Activated B cell treated with CpG ODN at 0.5 μM for 24 hours (primary cell): ENCODE measurements at regions not wholly inside any gene's neighbourhood (a gene's known extent, or its start where the extent isn't known, plus 50 kb on each side); places are given as distances from the start of the nearest gene placed in this dataset.

Experiments
- ATAC-seq: fragments of 200-7000 bp; cut with Tn5 transposase; one replicate; pipeline ENCODE4 v1.10.0; 2021; ENCODE audit warnings: low read depth, mild to moderate bottlenecking, moderate library complexity
- CTCF ChIA-PET: fragments of 350-600 bp; sonication (Branson Sonifier 250); formaldehyde crosslinking; loops from one replicate; lab custom pipeline; 2021; ENCODE audit warnings: antibody characterized with exemption; lab: Charles Lee
- POLR2A ChIA-PET: fragments of 350-600 bp; sonication (Branson Sonifier 250); formaldehyde crosslinking; loops from one replicate; lab custom pipeline; 2021; ENCODE audit warnings: antibody characterized with exemption; lab: Charles Lee
- DNase-seq: peaks from one replicate; pipeline ENCODE4 v3.0.0; 2022
- H3K27ac Mint-ChIP-seq: one replicate; pipeline ENCODE4 v1.8.0; 2020; ENCODE audit warnings: mixed read lengths
- H3K27me3 Mint-ChIP-seq: one replicate; pipeline ENCODE4 v1.8.0; 2021; ENCODE audit warnings: mixed read lengths
- H3K36me3 Mint-ChIP-seq: one replicate; pipeline ENCODE4 v1.8.0; 2021; ENCODE audit warnings: low read depth, mixed read lengths
- H3K4me1 Mint-ChIP-seq: one replicate; pipeline ENCODE4 v1.8.0; 2021; ENCODE audit warnings: mixed read lengths
- H3K4me3 Mint-ChIP-seq: one replicate; pipeline ENCODE4 v1.8.0; 2020; ENCODE audit warnings: mild to moderate bottlenecking, mixed read lengths
- H3K9me3 Mint-ChIP-seq: one replicate; pipeline ENCODE4 v1.8.0; 2020; ENCODE audit warnings: mixed read lengths
- CTCF ChIP-seq: fragments of 200-600 bp; IDR thresholded peaks from one replicate; pipeline ENCODE4 v1.8.0; 2022; ENCODE audit warnings: antibody characterized with exemption, mild to moderate bottlenecking
- intact Hi-C: fragments of 100-400 bp; cut with micrococcal nuclease; formaldehyde crosslinking; loops from one replicate; pipeline ENCODE4 v1.15.1; 2024

DNA sequence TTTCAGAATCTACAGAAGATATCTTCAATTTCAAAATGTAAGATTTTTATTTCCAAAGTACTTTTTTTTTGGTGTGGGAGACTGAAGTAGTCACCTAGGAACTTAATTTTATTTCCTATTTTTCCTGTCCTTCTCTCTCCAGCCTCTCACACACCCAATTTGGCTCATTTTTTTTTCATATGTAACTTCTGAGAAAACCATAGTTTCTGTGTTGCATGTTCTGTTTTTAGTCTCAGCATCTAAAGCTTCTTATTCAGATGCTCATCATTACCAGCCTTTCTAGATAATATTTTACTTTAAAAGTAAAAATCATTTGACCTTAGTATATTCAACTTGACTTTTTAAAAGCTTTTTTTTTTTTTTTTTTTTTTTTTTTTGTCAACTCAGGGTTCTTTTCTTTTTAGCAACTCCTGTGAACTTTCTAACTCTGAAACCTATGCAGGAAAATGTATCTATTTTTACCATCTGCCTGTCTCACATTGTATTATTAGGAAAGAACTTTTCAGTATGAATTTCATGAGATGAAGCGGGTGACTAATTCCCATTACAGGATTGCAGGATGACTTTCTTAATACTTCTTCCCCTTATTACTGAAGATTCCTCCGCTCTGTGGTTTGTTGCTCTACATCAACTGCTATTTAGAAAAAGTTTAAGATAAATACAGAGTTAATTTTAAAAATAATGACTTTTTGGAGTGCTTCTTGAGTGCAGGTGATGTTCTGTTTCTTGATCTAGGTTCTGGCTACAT lies 73.6 kb upstream of the LSM8 start:
- DNase-seq = no peak
- Mint-ChIP-seq H3K9me3 (peaks cover 7% of the 10 kb centered on the region), H3K27ac (no peak overlapping the region), H3K27me3 (no peaks in the 10 kb centered on the region), H3K4me3 (no peak overlapping the region), H3K36me3 (peaks cover 2% of the 10 kb centered on the region), H3K4me1 (no peaks in the 10 kb centered on the region)
- POLR2A ChIA-PET = no interaction called here
- CTCF ChIA-PET = no interaction called here
- TF ChIP-seq CTCF = no peak
- no peak for ATAC-seq
- intact Hi-C loops = no loop called here

DNA sequence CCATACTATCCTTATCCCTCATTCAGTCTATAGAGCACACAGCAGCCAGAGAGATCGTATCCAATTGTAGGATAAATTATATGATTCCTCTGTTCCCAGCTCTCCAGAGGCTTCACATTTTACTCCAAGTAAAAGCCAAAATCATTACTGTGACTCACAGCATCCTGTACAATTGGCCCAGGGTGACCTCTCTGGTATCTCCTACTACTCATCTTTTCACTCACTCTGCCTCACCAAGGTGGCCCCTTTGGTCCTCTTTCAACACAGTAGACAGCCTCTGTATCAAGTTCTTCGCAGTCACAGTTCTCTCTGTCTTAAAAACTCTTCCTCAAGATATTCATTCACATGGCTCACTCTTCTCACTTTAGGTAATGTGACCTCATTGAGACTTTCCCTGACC lies 72.6 kb upstream of the LSM8 start:
- peaks cover 9% of the 10 kb centered on the region for H3K9me3 Mint-ChIP-seq
- H3K4me3 Mint-ChIP-seq = no peak overlapping the region
- no peak overlapping the region for H3K27ac Mint-ChIP-seq
- TF ChIP-seq CTCF = no peak
- intact Hi-C loops = no loop called here
- H3K4me1 Mint-ChIP-seq = no peaks in the 10 kb centered on the region
- H3K27me3 Mint-ChIP-seq = no peaks in the 10 kb centered on the region
- H3K36me3 Mint-ChIP-seq = peaks cover 2% of the 10 kb centered on the region
- CTCF ChIA-PET = no interaction called here
- no peak for DNase-seq
- POLR2A ChIA-PET = no interaction called here
- no peak for ATAC-seq

GRCh38 chr7:118114175-118114574 lies 69.8 kb upstream of the LSM8 start:
- TF ChIP-seq CTCF = no peak
- Mint-ChIP-seq H3K9me3 (peaks cover 25% of the 10 kb centered on the region), H3K36me3 (peaks cover 2% of the 10 kb centered on the region), H3K4me1 (no peaks in the 10 kb centered on the region), H3K27ac (no peak overlapping the region), H3K27me3 (no peaks in the 10 kb centered on the region), H3K4me3 (no peak overlapping the region)
- CTCF ChIA-PET = no interaction called here
- POLR2A ChIA-PET = no interaction called here
- intact Hi-C loops = no loop called here
- ATAC-seq = no peak
- DNase-seq = no peak

GRCh38 chr7:118129041-118129795 lies 54.7 kb upstream of the LSM8 start:
- intact Hi-C loops = no loop called here
- H3K4me3 Mint-ChIP-seq = no peak overlapping the region
- peak; percentile 47 for ATAC-seq
- no peaks in the 10 kb centered on the region for H3K36me3 Mint-ChIP-seq
- ChIA-PET CTCF (no interaction called here), POLR2A (no interaction called here)
- DNase-seq = no peak
- TF ChIP-seq CTCF = no peak
- H3K9me3 Mint-ChIP-seq = peaks cover 15% of the 10 kb centered on the region
- H3K4me1 Mint-ChIP-seq = peaks cover 11% of the 10 kb centered on the region
- H3K27ac Mint-ChIP-seq = no peak overlapping the region
- H3K27me3 Mint-ChIP-seq = no peaks in the 10 kb centered on the region

DNA sequence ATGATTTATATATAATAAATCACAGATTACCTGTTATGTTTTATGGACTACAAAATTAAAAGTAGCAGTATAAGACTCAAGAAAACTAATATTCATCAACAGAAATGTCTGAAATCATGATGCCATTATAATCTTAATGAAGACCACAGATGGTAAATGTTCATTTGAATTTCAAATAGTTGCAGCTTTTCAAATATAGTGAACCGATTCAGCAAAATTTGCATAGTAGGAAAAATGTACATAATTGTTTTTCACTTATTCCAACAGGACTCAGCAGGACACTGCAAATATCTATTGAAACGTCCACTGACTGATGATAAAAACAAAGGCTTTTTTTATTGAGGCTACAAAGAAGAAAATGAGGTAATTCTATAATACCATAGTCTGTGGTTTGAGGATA lies 51.2 kb upstream of the LSM8 start:
- Mint-ChIP-seq H3K36me3 (no peaks in the 10 kb centered on the region), H3K4me1 (peaks cover 11% of the 10 kb centered on the region), H3K9me3 (peaks cover 10% of the 10 kb centered on the region), H3K27ac (no peak overlapping the region), H3K4me3 (no peak overlapping the region), H3K27me3 (no peaks in the 10 kb centered on the region)
- TF ChIP-seq CTCF = no peak
- ChIA-PET CTCF (no interaction called here), POLR2A (no interaction called here)
- no peak for ATAC-seq
- DNase-seq = no peak
- intact Hi-C loops = no loop called here
